ENCODE measurements at regions not wholly inside any gene's neighbourhood (a gene's known extent, or its start where the extent isn't known, plus 50 kb on each side); places are given as distances from the start of the nearest gene placed in this dataset.

DNA sequence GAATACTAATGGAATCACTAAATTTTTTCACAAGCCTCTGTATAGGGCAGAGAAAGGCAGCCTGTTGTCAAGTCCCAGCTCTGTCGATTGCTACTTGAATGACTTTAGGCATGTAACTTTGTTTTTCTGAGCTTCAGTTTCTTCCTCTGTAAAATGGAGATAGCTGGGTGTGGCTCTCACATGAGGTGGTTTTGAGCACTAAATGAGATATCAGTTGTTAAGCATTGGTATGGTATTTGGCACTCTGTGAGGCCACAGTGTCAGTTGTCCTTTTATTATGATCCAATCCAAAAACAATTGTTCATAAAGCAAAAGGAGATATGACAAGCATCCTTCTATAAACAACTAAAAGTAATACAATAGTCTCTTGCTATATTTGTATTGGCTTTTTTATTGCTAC is 120.6 kb downstream of the DUSP6 start:
- TF ChIP-seq CTCF (IDR thresholded peaks at IDR 0.05) = no peak
- no peak for TF ChIP-seq POLR2A (IDR thresholded peaks at IDR 0.05)
